ENCODE measurements at regions not wholly inside any gene's neighbourhood (a gene's known extent, or its start where the extent isn't known, plus 50 kb on each side); places are given as distances from the start of the nearest gene placed in this dataset.
"Not testable (repeated sequence)": the region's sequence is repeated elsewhere in the genome, so short reads cannot be mapped to it uniquely, and the experiment has no call there.

DNA sequence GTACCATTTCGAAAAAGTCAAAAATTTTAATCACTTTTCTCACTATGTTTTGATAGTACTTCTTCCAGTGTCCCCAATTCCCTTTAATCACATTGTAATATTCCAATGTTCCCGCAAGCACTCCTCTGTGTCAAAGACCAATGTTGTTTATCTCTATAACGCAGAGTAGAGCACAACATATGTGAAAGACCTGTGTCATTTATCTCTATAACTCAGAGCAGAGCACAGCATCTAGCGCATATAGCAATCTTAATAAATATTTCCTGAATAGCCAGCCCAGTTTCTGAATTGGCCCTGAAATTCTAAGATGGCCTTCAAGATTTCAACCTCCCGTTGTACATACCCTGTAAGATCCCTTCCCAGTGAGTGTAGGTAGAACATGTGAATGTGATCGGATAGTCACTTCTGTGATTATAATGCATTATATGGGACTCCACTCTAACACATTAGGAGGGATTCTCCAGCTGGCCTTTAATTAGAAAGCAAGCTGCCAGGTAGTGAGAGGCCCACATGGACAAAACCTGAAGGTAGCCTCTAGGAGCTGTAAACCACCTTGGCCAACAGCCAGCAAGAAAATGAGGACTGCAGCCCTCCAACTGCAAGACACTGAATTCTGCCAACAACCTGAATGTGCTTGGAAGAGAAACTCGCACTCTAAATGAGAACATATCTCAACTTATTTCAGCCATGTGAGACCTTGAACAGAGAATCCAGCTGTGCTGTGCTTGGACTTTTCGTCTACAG lies 238.8 kb upstream of the SYT10 start:
- intact Hi-C loops (cut with micrococcal nuclease) = no loop called here

DNA sequence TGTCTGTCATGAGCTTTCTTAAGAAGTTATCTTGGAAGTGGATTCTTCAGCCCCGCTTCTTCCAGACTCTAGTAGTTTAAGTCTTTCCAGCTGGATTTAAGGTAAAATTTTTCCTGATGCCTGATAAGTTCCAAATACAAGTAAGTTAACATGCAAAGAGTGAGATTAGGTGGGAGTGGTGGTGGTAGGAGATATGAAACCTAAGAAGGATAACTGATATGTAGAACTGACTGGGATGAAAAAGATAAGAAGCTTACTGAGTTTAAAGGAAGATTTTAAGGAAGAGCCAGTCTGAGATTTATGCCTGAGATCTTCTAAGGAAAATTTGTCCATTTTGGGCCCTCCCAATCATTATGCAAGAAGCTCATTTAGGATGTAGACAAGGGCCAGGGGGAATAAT lies 250.9 kb upstream of the SYT10 start:
- intact Hi-C loops (cut with micrococcal nuclease) = no loop called here

DNA sequence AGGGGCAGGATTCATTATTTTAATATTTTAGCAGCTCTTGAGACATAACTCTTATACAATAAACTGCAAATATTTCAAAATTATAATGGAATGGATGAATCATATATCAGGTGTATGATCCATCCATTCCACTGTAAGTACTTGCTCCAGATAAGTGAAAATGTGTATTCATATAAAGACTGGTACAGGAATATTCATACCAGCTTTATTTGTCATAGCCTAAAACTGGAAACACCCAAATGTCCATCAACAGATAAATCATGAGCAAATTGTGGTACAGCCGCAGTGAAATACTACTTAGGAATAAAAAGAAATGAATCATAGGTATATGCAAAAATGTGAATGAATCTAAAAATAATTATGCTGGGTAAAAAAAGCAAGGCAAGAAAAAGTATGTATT lies 263.6 kb upstream of the SYT10 start:
- intact Hi-C loops (cut with micrococcal nuclease) = no loop called here

DNA sequence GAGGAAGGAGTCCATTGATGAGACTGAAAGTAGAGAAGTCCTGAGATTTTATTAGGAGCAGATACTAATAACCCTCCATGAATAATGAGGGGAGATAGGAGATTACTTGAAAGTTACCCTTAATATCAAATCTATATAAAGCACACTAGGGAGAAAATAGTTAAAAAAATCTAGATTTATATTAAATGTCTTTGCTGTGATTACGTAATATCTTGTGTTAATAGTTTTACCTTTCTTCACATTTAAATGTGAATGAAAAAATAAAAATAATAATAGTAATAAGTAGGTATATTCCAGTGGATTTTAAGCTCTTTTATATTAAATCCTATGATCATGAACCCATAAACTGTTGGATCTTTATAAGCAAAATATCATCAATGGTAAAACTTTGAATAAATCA lies 267.3 kb upstream of the SYT10 start:
- intact Hi-C loops (cut with micrococcal nuclease) = no loop called here

DNA sequence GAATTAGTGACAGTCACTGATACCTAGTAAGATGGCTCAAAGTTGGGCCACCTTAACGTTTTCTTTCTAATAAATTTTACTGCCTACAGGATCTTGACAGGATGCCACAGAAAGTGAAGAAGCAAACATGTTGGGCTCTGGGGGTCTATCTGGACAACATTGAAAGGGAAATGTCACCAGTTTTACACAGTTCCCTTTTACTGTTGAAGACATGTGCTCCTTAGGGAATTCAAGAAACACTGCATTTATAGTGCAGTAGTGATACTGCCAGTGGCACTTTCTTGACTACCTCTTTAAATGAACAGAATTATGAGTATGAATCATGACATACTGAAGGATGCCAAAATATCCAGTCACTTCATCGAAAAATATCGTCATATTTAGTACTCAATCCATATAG lies 269.3 kb upstream of the SYT10 start:
- intact Hi-C loops (cut with micrococcal nuclease) = no loop called here

DNA sequence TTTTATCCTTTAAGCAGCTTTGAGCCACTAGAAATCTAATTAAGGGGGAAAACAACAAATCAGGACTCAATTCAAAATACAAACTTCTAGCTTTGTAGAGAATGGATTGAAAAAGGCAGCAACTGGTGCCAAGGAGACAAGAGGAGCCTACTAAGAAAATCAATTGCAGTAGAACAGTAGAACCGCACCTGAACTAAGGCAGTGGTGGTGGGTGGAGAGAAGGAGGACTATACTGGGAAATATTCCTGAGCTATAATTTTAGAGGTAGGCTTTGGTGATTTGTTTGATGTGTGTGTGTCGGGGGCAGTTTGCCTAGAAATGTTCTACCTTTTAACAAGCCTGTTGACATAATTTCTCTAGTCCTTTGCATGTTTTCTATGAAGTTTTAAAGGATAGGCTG lies 270.9 kb upstream of the SYT10 start:
- intact Hi-C loops (cut with micrococcal nuclease) = no loop called here

DNA sequence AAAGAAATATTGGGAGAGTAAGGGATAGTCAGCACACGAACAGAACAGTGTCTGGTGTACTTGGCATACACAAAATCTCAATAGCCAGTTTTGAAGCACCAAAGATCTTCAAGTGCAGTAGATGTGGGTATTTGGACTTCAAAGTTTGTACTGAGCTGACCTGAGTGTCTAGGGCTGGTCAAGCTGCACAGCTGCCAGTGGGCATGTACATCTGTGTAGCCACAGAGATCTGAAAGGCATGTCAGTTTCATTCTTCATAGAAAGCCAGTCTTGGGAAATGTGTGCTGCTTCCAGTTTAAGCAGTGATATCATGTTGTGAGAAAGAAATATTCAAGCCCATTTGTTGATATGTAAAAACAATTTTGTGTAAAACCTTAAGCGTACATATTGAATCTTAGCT lies 279.0 kb upstream of the SYT10 start:
- intact Hi-C loops (cut with micrococcal nuclease) = no loop called here

DNA sequence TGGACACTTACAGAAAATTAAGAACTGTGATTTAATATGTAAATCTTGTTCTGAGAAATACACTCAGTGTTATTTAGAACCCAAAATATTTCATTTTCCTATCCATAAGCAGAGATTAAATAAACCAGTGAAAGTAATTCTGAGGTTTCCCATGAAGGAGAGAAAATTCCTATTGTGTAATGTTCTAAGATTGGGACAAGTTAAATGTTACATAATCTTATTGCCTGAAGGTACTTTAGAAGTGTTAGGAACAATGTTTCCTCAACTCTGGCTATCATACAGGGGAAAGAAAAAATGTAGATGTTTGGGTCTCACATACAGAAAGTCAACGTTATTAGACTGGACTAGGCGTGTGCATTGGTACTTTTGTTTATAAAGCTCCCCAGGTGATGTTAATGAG lies 281.9 kb upstream of the SYT10 start:
- intact Hi-C loops (cut with micrococcal nuclease) = no loop called here

DNA sequence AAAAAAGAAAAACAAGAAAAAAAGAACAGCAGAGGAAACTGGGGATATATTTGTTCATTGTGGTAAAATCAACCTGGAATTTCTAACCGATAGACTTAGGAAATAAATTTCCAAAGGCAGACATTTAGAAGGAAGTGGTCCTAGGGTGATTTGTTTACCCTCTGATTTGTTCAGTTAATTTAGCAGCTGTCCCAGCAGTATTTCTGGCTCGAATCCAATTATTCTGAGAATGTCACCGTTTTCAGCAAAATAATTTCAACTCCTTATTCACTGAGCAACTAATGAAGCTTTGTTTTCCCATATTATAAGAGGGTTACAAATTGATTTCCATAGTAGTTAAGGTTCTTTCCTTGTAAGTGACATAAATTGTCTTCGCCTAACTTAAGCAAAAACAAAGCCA lies 285.2 kb upstream of the SYT10 start:
- intact Hi-C loops (cut with micrococcal nuclease) = no loop called here

DNA sequence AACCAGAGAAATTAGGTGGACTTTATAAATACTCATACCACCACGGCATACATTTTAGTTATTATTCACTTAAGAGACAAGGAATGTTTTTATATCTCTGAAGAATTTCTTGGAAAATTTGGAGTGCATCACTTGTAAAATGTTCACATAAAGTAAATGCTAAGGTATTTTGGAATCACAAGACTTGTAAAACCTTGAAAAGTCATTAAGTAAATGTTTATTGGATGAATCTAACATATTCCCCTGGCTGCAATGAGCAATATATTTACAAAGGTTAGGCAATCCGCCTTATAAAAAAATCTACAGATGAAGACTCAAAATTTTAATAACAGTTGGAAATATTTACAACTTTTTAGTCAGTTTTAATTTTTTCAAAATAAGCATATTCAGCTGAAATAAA lies 287.4 kb upstream of the ALG10 start:
- intact Hi-C loops (cut with micrococcal nuclease) = no loop called here

DNA sequence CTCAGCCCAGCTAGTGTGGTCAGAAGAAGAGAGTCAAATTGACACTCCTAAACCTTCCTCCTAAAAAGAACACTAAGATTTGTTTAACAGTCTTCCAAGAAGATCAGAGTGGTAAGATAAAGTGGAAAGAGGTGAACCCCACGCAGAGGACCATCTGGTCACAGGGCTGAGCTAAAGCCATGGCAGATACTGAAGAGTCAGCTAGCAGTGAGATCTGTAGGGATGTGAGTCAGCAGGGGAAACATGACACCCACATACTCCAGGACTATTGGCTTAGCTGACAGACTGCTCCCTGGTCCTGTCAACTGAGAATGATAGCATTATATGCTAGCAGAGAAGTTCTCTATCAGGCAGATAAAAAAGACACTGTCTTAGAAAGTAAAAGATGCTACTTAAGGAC lies 269.4 kb upstream of the ALG10 start:
- intact Hi-C loops (cut with micrococcal nuclease) = no loop called here

DNA sequence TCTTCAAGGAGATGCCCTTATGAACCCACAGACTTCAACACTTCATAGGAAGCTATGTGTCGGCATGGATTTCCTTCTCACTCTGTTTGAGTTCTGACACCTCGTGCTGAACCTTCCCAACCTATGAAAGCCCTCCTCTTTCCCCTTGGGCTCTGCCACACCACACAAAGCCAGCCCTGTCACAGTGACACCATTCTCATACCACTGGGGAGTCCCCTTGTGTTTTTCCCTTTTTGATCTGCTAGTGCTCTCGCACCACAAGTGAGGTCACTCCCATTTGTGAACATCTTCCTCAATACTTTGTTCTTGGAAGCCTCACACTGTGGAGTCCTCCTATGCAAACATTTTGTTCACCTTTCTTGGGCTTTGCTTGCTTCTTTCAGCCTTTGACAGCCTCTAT lies 264.6 kb upstream of the ALG10 start:
- intact Hi-C loops (cut with micrococcal nuclease) = no loop called here

DNA sequence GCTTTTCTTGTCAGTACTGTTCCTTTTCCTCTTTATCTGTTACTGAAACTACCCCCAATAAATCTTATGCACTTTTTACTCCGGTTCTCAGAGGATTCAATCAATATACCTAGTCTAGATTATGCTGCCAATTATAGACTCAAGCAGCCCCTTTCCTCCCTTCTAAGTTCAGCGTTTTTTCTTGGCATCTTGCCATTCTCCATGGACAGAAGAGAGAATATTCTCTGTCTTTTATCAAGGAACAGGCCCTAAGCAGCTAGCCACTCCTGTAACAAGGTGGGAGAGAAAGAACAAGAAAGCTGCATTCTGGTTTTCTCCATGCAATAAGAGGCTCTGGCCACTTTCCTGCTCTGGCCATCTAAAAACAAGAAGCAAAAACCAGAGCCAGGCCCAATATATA lies 263.0 kb upstream of the ALG10 start:
- intact Hi-C loops (cut with micrococcal nuclease) = no loop called here

DNA sequence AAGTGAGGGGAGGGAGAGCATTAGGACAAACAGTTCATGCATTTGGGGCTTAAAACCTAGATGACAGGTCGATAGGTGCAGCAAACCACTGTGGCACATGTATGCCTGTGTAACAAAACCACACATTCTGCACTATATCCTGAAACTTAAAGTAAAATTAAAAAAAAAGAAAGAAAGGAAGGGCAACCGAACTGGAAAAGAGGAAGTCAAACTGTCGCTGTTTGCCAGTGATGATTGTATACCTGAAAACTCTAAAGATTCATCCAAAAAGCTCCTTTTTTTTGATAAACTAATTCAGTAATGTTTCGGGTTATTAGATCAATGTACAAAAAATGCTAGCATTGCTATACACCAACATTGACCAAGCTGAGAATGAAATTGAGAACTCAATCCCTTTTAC lies 259.0 kb upstream of the ALG10 start:
- intact Hi-C loops (cut with micrococcal nuclease) = no loop called here

DNA sequence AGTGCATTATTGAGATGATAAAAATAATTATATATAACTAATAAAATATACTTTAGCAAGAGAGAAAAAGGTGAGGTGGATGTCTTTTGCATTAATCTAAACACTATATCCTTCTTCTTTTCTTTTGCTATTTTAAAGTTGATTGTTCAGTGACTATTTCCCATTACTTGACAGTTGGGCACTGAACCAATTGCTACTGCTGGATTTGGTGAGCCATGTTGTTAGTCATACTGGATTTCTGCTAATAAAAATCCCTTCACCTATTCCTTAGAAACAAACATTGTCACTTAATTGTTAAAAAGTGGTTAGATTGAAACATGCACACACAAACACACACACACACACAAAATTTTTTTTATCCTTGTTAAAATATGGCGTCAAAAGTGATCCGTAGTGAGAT lies 251.6 kb upstream of the ALG10 start:
- intact Hi-C loops (cut with micrococcal nuclease) = no loop called here

DNA sequence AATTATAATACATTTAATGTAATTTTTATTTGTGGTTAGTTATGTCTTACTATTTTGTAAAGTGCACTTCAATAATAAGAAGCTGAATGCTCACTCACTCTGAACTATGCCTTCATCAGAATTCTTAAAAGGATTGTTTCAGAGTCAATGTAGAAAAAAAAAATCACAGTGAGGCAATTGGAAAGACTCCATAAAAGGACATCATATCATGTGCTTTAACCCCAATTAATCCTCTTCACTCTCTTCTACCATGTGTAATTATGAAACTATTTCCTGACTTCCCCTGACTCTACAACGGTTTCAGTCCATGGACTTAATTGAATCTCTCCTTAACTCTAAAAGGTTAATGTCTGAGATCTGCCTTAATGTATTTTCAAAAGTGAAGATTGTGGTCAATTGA lies 250.4 kb upstream of the ALG10 start:
- intact Hi-C loops (cut with micrococcal nuclease) = no loop called here

DNA sequence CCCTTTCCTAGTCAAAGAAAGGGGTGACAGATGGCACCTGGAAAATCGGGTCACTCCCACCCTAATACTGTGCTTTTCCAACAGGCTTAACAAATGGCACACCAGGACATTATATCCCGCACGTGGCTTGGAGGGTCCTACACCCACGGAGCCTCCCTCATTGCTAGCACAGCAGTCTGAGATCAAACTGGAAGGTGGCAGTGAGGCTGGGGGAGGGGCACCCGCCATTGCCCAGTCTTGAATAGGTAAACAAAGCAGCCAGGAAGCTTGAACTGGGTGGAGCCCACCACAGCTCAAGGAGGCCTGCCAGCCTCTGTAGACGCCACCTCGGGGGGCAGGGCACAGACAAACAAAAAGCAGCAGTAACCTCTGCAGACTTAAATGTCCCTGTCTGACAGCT lies 249.2 kb upstream of the ALG10 start:
- intact Hi-C loops (cut with micrococcal nuclease) = not testable (repeated sequence)

DNA sequence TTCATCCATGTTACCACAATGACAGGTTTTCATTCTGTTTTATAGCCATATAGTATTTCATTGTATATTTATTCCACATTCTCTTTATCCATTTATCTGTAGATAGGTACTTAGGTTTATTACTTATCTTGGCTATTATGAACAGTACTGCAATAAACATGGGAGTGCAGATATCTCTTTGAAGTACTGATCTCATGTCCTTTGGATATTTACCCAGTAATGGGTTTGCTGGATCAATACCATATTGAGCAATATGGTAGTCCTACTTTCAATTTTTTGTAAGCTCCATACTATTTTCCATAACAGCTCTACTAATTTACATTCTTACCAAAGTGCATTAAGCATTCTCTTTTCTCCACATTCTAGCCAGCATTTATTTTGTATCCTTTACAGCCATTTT lies 235.8 kb upstream of the ALG10 start:
- intact Hi-C loops (cut with micrococcal nuclease) = no loop called here

DNA sequence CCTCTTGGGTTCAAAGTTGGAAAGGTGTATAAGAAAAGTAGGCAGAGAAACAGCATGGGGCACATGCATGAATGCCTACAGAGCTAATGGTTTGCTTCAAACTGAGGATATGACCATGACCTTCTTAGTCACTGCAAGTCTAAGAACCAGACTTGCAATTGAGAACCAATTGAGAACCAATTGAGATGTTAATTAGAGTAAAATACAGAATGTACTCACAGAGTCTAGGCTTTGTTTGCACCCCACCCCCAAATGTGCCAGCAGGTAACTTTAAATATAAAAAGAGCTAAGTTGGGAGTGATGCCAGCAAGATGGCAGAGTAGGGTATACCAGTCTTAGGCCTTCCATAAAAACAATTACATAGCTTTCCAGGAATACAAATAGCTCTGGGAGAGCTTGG lies 227.3 kb upstream of the ALG10 start:
- intact Hi-C loops (cut with micrococcal nuclease) = no loop called here

DNA sequence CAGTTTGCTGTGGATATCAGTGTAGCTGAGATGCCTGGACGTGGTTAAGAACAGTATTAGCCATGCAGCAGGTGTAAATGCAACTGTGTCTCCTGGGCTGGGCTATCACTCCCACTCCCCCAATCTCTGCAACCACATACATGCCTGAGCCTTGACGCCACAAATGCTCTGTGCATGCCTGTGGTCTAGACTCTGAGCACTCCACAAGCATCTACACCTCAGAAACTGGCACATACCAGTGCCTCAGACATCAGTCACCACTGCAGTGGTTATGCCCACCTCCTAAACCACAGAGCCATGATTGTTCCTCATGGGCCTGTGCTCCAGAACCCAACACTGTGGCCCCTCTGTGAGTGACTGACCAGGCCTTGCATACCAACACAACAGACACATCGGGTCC lies 226.8 kb upstream of the ALG10 start:
- intact Hi-C loops (cut with micrococcal nuclease) = no loop called here

DNA sequence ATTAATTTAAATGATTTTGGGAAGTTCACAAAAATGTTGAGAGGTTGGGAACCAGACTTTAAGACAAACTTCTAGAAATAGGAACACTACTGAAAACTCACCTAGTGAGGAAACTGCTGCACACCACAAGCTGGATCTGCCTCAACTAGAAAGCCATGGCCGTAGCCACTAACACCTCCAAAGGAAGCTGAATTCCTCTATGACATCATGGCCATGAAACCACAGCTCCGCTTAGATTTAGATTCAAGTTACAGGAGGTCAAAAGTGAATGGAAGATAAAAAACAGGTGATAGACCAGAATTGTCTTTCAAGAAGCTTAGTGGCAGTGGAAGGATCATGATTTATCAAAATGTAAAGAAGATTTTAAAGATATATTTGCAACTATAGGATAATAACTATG lies 208.8 kb upstream of the ALG10 start:
- intact Hi-C loops (cut with micrococcal nuclease) = no loop called here

DNA sequence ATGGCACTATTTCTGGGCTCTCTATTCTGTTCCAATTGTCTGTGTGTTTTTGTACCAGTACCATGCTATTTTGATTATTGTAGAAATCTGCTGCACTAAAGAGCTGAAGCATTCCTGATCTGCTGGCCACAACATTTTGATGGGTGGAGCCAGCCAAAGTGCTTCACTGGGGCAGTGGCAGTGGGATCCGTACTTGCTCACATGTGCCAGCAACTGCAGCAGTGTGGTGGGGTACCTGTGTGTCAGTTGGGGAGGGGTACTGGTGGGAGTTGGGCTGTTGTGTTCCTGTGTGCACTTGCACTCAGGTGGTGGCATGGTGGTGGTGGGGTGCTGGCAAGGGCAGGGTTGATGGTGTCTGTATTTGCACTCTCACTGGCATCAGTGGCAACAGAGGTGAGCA lies 204.6 kb upstream of the ALG10 start:
- intact Hi-C loops (cut with micrococcal nuclease) = no loop called here

DNA sequence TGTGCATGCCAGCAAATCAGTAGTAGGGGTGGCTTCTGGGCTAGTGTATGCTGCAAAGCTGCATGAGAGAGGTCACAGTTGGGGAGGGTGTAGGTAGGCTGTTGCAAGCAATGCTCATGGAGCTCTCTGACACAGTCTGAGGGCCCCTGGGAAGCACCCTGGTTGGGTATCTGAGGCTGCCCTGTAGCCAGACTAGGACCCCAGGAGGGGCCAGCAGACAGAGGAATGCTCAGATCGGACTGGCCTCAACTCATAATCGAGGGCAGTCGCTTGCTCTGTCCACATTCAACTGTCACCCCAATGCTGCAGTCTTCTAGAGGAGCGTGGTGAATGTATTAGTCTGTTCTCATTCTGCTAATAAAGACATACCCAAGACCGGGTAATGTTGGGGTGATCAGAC lies 204.0 kb upstream of the ALG10 start:
- intact Hi-C loops (cut with micrococcal nuclease) = no loop called here

DNA sequence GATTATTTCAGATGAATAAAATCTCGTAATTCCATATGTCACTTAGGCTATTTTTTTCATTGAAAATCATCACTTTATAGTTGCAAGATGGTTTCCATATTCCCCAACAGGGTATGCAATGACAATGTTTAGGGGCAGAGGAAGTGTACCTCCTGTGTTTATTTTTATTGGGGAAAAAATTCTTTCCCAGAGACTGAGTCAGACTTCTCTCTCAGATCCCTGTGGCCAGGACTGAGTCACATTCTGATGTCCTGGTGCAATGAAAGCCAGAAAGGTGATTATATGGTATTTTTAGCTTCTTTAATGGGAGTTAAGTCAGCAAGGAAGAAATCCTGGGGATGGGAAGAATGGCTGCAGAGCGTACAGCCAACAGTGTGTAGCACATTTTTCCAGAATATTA lies 196.9 kb upstream of the ALG10 start:
- intact Hi-C loops (cut with micrococcal nuclease) = no loop called here

All from T-helper 1 cell treated with Interleukin-12 subunit alpha and Interleukin-12 subunit beta and Interleukin-4 antibody, amounts not matched to agents 30 ng/mL and 1 ng/mL, for 36 hours (primary cell).